ENCODE measurements at regions not wholly inside any gene's neighbourhood (a gene's known extent, or its start where the extent isn't known, plus 50 kb on each side); places are given as distances from the start of the nearest gene placed in this dataset.
"Not testable (repeated sequence)": the region's sequence is repeated elsewhere in the genome, so short reads cannot be mapped to it uniquely, and the experiment has no call there.

GRCh38 chr12:91654087-91654486 is 471.5 kb upstream of the DCN start:
- no peak for DNase-seq

GRCh38 chr12:91651728-91652127 is 469.1 kb upstream of the DCN start:
- DNase-seq: no peak

- DNase-seq: no peak
Measured at GRCh38 chr12:91643763-91644162, 461.1 kb upstream of the DCN start.

- no peak for DNase-seq
Measured at GRCh38 chr12:91640021-91640420, 457.4 kb upstream of the DCN start.

- no peak for DNase-seq
Measured at GRCh38 chr12:91639327-91639726, 456.7 kb upstream of the DCN start.

GRCh38 chr12:91637789-91638624 is 455.4 kb upstream of the DCN start:
- DNase-seq: no peak

GRCh38 chr12:91636721-91637120 is 454.1 kb upstream of the DCN start:
- no peak for DNase-seq

- not testable (repeated sequence) for DNase-seq
Measured at GRCh38 chr12:91634386-91634713, 451.7 kb upstream of the DCN start.

- DNase-seq: no peak
Measured at GRCh38 chr12:91633734-91634357, 451.2 kb upstream of the DCN start.

GRCh38 chr12:91633206-91633605 is 450.6 kb upstream of the DCN start:
- DNase-seq: no peak

- no peak for DNase-seq
Measured at GRCh38 chr12:91632042-91632786, 449.6 kb upstream of the DCN start.

GRCh38 chr12:91630596-91631293 is 448.1 kb upstream of the DCN start:
- DNase-seq: no peak

- DNase-seq: no peak
Measured at GRCh38 chr12:91630083-91630482, 447.5 kb upstream of the DCN start.

- DNase-seq: no peak
Measured at GRCh38 chr12:91629440-91629839, 446.8 kb upstream of the DCN start.

GRCh38 chr12:91628656-91629055 is 446.0 kb upstream of the DCN start:
- no peak for DNase-seq

GRCh38 chr12:91627225-91627624 is 444.6 kb upstream of the DCN start:
- DNase-seq: no peak

GRCh38 chr12:91622981-91623380 is 440.4 kb upstream of the DCN start:
- DNase-seq: no peak

- DNase-seq: no peak
Measured at GRCh38 chr12:91622037-91622436, 439.4 kb upstream of the DCN start.

- no peak for DNase-seq
Measured at GRCh38 chr12:91620992-91621391, 438.4 kb upstream of the DCN start.

- no peak for DNase-seq
Measured at GRCh38 chr12:91620422-91620821, 437.8 kb upstream of the DCN start.

- DNase-seq: no peak
Measured at GRCh38 chr12:91618281-91618680, 435.7 kb upstream of the DCN start.

GRCh38 chr12:91617818-91618217 is 435.2 kb upstream of the DCN start:
- no peak for DNase-seq

GRCh38 chr12:91616416-91616815 is 433.8 kb upstream of the DCN start:
- DNase-seq: no peak
